ENCODE measurements at regions not wholly inside any gene's neighbourhood (a gene's known extent, or its start where the extent isn't known, plus 50 kb on each side); places are given as distances from the start of the nearest gene placed in this dataset.
A peak's percentile ranks its signal among the peaks of the same experiment; 100 is the strongest.

DNA sequence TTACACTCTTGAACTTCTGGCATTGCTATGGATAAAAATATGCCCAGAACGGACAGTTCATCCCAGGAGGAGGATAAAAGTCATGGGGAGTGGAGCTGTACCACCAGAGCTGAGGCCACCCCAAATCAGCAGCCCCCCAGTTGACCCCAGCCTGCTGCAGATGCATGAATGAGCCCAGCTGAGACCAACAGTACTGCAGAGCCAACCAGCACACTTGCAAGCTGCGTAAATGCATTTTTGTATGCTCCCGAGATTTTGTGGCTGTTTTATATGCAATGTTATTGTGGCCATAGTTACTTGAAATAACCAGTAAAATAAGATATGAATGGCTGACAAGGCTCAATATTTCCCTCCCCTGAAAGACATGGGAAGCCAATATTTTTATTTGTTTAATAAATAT is 264.6 kb downstream of the DUSP10 start:
- no TSS peak for BruUV-seq (replicated peaks)
- CTCF ChIA-PET (ENCODE audit: unreplicated experiment): no interaction called here
- no peak overlapping the region for H3K27ac ChIP-seq (ENCODE audit: low read depth, low read length, poor library complexity, severe bottlenecking)
- H4K20me1 ChIP-seq (ENCODE audit: insufficient read depth, low read length): no peaks in the 10 kb centered on the region
- H3K4me2 ChIP-seq (ENCODE audit: low read length): no peak overlapping the region
- H3K4me1 ChIP-seq (ENCODE audit: insufficient read depth, low read length, poor library complexity, severe bottlenecking): no peaks in the 10 kb centered on the region
- POLR2A ChIA-PET: no interaction called here
- H3K79me2 ChIP-seq (ENCODE audit: insufficient read depth, low read depth, low read length): no peaks in the 10 kb centered on the region
- TF ChIP-seq, protein P1, sequence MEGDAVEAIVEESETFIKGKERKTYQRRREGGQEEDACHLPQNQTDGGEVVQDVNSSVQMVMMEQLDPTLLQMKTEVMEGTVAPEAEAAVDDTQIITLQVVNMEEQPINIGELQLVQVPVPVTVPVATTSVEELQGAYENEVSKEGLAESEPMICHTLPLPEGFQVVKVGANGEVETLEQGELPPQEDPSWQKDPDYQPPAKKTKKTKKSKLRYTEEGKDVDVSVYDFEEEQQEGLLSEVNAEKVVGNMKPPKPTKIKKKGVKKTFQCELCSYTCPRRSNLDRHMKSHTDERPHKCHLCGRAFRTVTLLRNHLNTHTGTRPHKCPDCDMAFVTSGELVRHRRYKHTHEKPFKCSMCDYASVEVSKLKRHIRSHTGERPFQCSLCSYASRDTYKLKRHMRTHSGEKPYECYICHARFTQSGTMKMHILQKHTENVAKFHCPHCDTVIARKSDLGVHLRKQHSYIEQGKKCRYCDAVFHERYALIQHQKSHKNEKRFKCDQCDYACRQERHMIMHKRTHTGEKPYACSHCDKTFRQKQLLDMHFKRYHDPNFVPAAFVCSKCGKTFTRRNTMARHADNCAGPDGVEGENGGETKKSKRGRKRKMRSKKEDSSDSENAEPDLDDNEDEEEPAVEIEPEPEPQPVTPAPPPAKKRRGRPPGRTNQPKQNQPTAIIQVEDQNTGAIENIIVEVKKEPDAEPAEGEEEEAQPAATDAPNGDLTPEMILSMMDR (conservative IDR thresholded peaks at IDR 0.05; ENCODE audit: low read length): no peak
- no peak for TF ChIP-seq EZH2phosphoT487 (IDR thresholded peaks at IDR 0.05; ENCODE audit: borderline replicate concordance, low read depth, low read length)
- no peak overlapping the region for H2AFZ ChIP-seq (ENCODE audit: low read length)
- intact Hi-C loops (cut with micrococcal nuclease; ENCODE audit: unreplicated experiment): no loop called here
- no peak for DNase-seq (ENCODE audit: low spot score)
- H3K9me2 ChIP-seq (ENCODE audit: insufficient read depth, low read length): no peaks in the 10 kb centered on the region
- H3K4me3 ChIP-seq (ENCODE audit: low read depth, low read length, poor library complexity, severe bottlenecking): no peak overlapping the region
- H3K9me3 ChIP-seq (ENCODE audit: low read length): no peaks in the 10 kb centered on the region
- H3K36me3 ChIP-seq (ENCODE audit: insufficient read depth, low read length): no peaks in the 10 kb centered on the region

DNA sequence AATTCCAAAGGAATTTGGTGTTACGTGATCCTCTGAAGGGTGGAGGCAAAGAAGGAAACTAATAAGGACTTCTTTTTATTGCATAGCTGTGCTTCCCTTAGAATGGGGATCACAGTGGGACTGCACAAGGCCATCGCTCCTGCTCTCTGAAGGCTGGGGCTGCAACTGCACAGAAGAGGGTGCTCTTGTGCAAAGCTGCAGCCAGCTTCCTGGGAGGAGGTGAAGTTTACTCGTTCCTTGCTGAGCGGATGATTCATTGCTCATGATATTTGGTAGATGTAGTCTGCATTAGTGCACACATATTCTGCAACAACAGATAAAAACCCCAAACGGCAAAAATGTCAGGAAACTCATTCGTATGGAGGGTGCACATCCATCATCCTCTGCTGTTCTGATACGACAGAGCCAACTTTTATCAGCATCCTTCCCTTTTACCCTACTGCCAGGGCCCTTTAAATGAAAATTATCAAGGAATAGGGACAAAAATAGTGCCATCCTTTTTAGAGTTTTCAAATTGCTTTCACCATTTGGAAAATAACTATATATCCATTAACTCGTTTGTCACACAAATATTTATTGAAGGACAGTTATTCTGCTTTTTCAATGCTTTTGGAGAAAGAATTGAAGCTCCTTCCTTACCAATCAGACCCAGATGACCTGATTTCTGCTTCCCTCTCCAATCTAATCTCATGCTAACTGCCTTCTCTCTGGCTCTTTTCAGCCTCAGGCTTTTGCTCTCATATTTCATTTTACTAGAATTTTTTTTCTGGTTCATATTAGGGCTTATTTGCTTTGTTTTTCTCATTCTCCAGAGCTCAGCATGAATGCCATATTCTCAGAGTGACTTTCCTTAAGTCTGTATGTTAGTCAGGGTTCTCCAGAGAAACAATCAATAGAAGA is 263.6 kb downstream of the DUSP10 start:
- DNase-seq (ENCODE audit: low spot score): peak; percentile 1
- ChIA-PET POLR2A (interaction anchor here (0.6 to 0.7 kb wide), 2 partner anchors 39 to 57 kb away, joined by 3 read pairs; no protein-coding TSS in a partner anchor), CTCF (ENCODE audit: unreplicated experiment) (no interaction called here)
- Histone ChIP-seq H3K79me2 (ENCODE audit: insufficient read depth, low read depth, low read length) (no peaks in the 10 kb centered on the region), H3K9me2 (ENCODE audit: insufficient read depth, low read length) (no peaks in the 10 kb centered on the region), H2AFZ (ENCODE audit: low read length) (no peak overlapping the region), H3K27ac (ENCODE audit: low read depth, low read length, poor library complexity, severe bottlenecking) (no peak overlapping the region), H3K36me3 (ENCODE audit: insufficient read depth, low read length) (no peaks in the 10 kb centered on the region), H3K9me3 (ENCODE audit: low read length) (no peaks in the 10 kb centered on the region), H3K4me2 (ENCODE audit: low read length) (no peak overlapping the region), H4K20me1 (ENCODE audit: insufficient read depth, low read length) (no peaks in the 10 kb centered on the region), H3K4me1 (ENCODE audit: insufficient read depth, low read length, poor library complexity, severe bottlenecking) (no peaks in the 10 kb centered on the region), H3K4me3 (ENCODE audit: low read depth, low read length, poor library complexity, severe bottlenecking) (no peak overlapping the region)
- TF ChIP-seq, protein P1 (conservative IDR thresholded peaks at IDR 0.05; ENCODE audit: low read length): peak; percentile 59
- TF ChIP-seq EZH2phosphoT487 (IDR thresholded peaks at IDR 0.05; ENCODE audit: borderline replicate concordance, low read depth, low read length): no peak
- BruUV-seq (replicated peaks): no TSS peak
- intact Hi-C loops (cut with micrococcal nuclease; ENCODE audit: unreplicated experiment): no loop called here
